ENCODE measurements at regions not wholly inside any gene's neighbourhood (a gene's known extent, or its start where the extent isn't known, plus 50 kb on each side); places are given as distances from the start of the nearest gene placed in this dataset.

GRCh38 chr20:12455148-12455547 lies 537.5 kb downstream of the BTBD3 start:
- TF ChIP-seq CTCF (IDR thresholded peaks at IDR 0.05; ENCODE audit: low read length) (no peak), EZH2 (IDR thresholded peaks at IDR 0.05; ENCODE audit: borderline replicate concordance, low read length) (no peak)
